ENCODE measurements at regions not wholly inside any gene's neighbourhood (a gene's known extent, or its start where the extent isn't known, plus 50 kb on each side); places are given as distances from the start of the nearest gene placed in this dataset.

DNA sequence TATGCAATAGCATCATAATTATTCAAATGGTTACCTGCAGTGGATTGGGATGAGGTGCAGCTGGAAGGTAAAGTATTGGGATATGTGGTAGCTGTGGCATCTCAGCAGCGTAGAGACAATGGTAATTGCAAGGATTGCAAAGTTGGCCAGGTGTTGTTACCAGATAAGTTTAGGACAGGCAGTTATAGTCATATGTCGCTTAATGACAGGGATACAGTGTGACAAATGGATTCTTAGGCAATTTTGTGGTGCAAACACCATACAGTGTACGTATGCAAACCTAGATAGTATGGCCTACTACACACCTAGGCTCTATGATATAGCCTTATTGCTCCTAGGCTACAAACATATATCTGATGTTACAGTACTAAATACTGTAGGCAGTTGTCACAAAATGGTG, 163.5 kb upstream of the LYZL2 start:
- peaks cover 3% of the 10 kb centered on the region for H3K27me3 Mint-ChIP-seq (ENCODE audit: low read depth)
- H3K9me3 Mint-ChIP-seq, result peaks cover 10% of the 10 kb centered on the region
- H3K4me3 Mint-ChIP-seq, result no peak overlapping the region
- TF ChIP-seq, protein P1, sequence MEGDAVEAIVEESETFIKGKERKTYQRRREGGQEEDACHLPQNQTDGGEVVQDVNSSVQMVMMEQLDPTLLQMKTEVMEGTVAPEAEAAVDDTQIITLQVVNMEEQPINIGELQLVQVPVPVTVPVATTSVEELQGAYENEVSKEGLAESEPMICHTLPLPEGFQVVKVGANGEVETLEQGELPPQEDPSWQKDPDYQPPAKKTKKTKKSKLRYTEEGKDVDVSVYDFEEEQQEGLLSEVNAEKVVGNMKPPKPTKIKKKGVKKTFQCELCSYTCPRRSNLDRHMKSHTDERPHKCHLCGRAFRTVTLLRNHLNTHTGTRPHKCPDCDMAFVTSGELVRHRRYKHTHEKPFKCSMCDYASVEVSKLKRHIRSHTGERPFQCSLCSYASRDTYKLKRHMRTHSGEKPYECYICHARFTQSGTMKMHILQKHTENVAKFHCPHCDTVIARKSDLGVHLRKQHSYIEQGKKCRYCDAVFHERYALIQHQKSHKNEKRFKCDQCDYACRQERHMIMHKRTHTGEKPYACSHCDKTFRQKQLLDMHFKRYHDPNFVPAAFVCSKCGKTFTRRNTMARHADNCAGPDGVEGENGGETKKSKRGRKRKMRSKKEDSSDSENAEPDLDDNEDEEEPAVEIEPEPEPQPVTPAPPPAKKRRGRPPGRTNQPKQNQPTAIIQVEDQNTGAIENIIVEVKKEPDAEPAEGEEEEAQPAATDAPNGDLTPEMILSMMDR (conservative IDR thresholded peaks at IDR 0.05), result no peak
- peaks cover 22% of the 10 kb centered on the region for H3K4me1 Mint-ChIP-seq
- H3K36me3 Mint-ChIP-seq (ENCODE audit: low read depth), result peaks cover 3% of the 10 kb centered on the region
- DNase-seq (ENCODE audit: low read depth, low spot score), result no peak
- no peak overlapping the region for H3K27ac Mint-ChIP-seq (ENCODE audit: unreplicated experiment)

DNA sequence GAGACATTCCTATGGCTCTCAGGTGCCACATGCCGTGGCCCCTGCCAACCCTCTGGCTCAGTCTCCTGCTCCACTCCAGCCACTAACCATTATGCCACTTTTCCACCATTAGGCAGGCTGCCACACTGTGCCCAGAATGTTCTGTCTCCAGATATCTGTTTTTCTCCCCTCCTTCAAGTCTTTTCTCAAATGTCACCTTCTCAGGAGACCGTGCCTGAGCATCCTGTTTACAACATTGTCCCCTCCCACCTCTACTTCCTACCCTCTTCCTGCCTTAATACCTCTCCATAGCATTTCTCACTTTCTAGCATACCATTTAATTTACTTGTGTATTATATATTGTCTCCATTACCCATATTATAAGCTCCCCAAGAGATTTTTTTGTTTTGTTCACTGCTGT, 162.5 kb upstream of the LYZL2 start:
- no peak overlapping the region for H3K4me3 Mint-ChIP-seq
- H3K9me3 Mint-ChIP-seq, result peaks cover 10% of the 10 kb centered on the region
- H3K27ac Mint-ChIP-seq (ENCODE audit: unreplicated experiment), result no peak overlapping the region
- peaks cover 3% of the 10 kb centered on the region for H3K36me3 Mint-ChIP-seq (ENCODE audit: low read depth)
- peaks cover 22% of the 10 kb centered on the region for H3K4me1 Mint-ChIP-seq
- H3K27me3 Mint-ChIP-seq (ENCODE audit: low read depth), result peaks cover 3% of the 10 kb centered on the region
- DNase-seq (ENCODE audit: low read depth, low spot score), result no peak
- TF ChIP-seq, protein P1 (conservative IDR thresholded peaks at IDR 0.05), result no peak

DNA sequence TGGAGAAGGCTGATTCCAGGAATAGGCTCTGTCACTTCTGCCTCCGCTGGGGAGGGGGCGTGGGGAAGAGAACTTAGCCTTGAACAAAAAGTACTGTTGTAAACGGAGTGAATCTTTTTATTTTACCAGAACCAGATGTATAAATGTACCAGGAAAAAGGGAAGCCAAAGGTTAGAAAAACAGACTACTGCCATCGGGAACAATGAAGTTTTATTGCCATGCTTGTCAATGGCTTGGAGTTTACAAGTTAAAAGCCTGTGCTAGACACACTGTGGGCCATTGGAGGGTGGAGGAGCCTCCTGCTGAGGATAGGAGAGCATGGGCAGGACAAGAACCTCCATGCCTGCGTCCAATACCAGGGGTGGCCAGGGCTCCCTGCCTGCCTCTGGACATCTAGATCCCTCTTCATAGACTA, 161.7 kb upstream of the LYZL2 start:
- H3K4me1 Mint-ChIP-seq, result peaks cover 24% of the 10 kb centered on the region
- no peak overlapping the region for H3K27ac Mint-ChIP-seq (ENCODE audit: unreplicated experiment)
- no peak overlapping the region for H3K4me3 Mint-ChIP-seq
- peaks cover 3% of the 10 kb centered on the region for H3K36me3 Mint-ChIP-seq (ENCODE audit: low read depth)
- DNase-seq (ENCODE audit: low read depth, low spot score), result no peak
- H3K9me3 Mint-ChIP-seq, result peaks cover 10% of the 10 kb centered on the region
- TF ChIP-seq, protein P1 (conservative IDR thresholded peaks at IDR 0.05), result no peak
- H3K27me3 Mint-ChIP-seq (ENCODE audit: low read depth), result peaks cover 3% of the 10 kb centered on the region

DNA sequence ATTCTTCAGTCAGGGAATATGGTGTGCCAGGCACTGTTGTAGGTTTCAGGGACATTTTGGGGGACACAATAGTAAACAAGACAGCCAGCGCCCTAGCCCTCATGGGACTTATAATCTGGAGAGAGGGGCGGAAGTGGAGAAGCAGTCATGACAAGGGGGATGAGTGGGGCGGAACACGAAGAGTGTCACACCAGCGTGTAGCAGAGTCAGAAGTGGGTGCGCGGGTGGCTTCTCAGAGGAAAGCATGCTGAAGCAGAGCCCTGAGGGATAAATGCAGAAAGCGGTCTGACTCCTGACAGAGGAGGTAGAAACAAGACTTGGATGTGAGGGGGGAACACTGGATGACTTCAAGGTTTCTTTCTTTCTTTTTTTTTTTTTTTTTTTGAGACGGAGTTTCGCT, 160.3 kb upstream of the LYZL2 start:
- DNase-seq (ENCODE audit: low read depth, low spot score), result no peak
- peaks cover 3% of the 10 kb centered on the region for H3K27me3 Mint-ChIP-seq (ENCODE audit: low read depth)
- no peak overlapping the region for H3K27ac Mint-ChIP-seq (ENCODE audit: unreplicated experiment)
- peaks cover 3% of the 10 kb centered on the region for H3K36me3 Mint-ChIP-seq (ENCODE audit: low read depth)
- H3K4me3 Mint-ChIP-seq, result no peak overlapping the region
- H3K4me1 Mint-ChIP-seq, result peaks cover 35% of the 10 kb centered on the region
- peaks cover 10% of the 10 kb centered on the region for H3K9me3 Mint-ChIP-seq
- TF ChIP-seq, protein P1 (conservative IDR thresholded peaks at IDR 0.05), result no peak

DNA sequence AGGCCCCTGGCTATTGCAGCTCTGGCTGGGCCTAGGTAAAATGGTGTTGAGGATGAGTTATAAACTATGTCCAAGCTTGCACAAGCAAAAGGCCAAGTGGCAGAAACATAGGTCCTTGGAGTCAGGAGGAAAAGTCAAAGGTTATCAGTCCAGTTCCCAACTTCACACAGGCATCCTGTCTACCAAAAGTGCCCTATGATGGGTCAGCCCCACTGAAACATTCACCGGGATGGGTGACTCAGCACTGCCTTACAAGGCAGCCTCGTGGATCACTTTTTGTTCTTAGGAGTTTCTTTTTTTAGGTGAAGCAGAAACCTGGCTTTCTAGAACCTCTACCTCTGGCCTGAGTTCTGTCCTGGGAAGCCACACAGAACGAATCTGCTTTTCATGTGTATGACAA, 158.8 kb upstream of the LYZL2 start:
- no peak for DNase-seq (ENCODE audit: low read depth, low spot score)
- TF ChIP-seq, protein P1 (conservative IDR thresholded peaks at IDR 0.05), result no peak
- Mint-ChIP-seq H3K4me3 (no peak overlapping the region), H3K27me3 (ENCODE audit: low read depth) (peaks cover 3% of the 10 kb centered on the region), H3K36me3 (ENCODE audit: low read depth) (peaks cover 3% of the 10 kb centered on the region), H3K4me1 (peaks cover 49% of the 10 kb centered on the region), H3K27ac (ENCODE audit: unreplicated experiment) (no peak overlapping the region), H3K9me3 (peaks cover 7% of the 10 kb centered on the region)

DNA sequence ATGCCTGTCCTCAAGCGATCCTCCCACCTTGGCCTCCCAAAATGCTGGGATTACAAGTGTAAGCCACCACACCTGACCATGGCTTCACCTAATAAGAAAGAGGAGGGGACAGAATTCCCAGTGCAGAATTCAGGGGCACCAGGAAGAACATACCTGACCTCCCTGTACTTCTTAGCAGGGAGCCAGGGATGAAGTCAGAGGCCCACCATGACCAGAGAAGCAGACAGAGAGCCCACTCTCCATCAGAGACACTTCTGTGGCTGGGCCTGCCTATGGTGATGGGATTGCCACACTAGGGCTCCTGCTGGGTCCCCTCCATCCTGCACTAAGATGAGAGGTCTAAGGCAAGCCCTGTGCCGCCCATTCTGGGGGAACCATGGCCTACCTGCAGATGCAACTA, 157.4 kb upstream of the LYZL2 start:
- DNase-seq (ENCODE audit: low read depth, low spot score), result no peak
- Mint-ChIP-seq H3K4me1 (peaks cover 57% of the 10 kb centered on the region), H3K27ac (ENCODE audit: unreplicated experiment) (no peak overlapping the region), H3K4me3 (no peak overlapping the region), H3K9me3 (peaks cover 3% of the 10 kb centered on the region), H3K27me3 (ENCODE audit: low read depth) (peaks cover 3% of the 10 kb centered on the region), H3K36me3 (ENCODE audit: low read depth) (no peaks in the 10 kb centered on the region)
- TF ChIP-seq, protein P1 (conservative IDR thresholded peaks at IDR 0.05), result no peak
